ENCODE measurements at regions not wholly inside any gene's neighbourhood (a gene's known extent, or its start where the extent isn't known, plus 50 kb on each side); places are given as distances from the start of the nearest gene placed in this dataset.

- no peak for DNase-seq
Observed at GRCh38 chr4:153140294-153140693, 63.9 kb upstream of the TRIM2 start.

DNA sequence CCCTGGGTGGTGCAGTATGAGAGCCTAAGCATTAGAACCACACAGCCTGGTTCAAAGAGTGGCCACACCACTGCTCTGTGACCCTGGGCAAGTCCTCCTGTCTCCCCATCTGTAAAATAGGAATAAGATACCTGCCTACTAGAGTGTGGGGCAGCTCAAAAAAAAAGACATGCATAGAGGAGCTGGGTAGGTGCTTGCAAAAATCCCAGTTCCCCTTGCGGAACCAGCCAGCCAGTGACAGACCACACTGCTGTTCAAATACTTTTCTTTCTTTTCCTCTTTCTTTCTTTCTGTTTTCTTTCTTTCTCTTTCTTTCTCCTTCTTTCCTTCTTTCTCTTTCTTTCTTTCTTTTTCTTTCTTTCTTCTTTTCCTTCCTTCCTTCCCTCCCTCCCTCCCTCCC is 63.0 kb upstream of the TRIM2 start:
- DNase-seq: no peak

DNA sequence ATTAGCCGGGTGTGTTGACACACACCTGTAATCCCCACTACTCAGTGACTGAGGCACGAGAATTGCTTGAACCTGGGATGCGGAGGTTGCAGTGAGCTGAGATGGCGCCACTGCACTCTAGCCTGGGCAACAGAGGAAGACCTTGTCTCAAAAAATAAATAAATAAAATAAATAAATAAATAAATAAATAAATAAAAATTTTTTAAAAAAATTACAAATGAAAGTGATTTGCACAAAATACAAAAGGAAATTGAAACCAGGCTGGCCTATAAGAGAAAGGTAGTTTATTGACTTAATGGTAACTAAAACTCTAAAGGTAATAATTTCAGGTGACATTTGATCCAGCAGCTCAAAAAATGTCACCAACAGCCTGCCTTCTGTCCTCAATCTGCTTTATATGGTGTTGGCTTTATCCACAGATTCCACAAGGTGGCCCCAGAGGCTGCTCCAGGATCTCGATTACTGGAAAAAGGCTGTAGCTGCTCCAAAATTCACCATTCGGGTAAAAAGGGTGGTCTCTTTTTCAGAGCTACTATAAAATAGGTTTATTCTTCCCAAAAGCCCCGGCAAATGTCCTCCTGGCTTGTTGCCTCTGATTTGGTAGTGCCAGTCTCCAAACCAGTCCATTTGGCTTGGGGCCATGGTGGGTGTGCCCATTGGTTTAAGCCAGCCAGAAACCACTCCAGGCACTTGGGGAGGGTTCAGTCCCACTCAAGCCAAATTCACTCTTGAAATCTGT is 61.4 kb upstream of the TRIM2 start:
- peak; percentile 65 for DNase-seq

- DNase-seq: no peak
Observed at GRCh38 chr4:153143527-153144348, 60.5 kb upstream of the TRIM2 start.

DNA sequence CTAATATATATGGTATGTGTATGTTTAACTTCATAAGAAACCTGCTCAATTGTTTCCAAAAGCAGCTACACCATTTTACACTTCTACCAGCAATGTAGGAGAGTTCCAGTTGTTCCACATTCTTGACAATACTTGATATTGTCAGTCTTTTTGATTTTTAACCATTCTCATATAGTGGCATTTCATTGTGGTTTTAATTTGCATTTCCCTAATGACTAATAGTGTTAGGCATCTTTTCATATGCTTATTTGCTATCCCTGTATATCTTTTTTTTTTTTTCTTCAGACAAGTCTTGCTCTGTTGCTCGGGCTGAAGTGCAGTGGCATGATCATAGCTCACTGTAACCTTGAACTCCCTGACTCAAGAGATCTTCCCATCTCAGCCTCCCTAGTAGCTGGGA is 58.2 kb upstream of the TRIM2 start:
- no peak for DNase-seq

DNA sequence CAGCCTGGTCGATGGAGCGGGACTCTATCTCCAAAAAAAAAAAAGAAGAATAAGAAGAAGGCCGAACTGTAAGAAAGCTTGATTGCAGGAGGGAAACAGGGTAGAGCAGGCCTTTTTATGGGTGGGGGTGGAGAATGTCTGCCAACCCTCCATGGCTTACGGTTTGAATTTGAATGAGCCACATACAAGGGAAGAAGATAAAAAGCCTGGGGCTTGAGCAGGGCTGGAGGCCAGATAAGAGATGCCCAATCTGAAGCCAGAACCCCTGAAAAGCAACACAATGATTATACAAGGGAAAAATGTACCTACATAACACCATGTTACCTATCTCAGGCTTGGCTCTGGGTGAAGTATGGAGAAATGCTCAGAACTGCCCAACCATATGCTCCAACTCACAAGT is 57.3 kb upstream of the TRIM2 start:
- no peak for DNase-seq

- no peak for DNase-seq
Observed at GRCh38 chr4:153148791-153149190, 55.5 kb upstream of the TRIM2 start.

GRCh38 chr4:153151535-153152455 is 52.4 kb upstream of the TRIM2 start:
- peak; percentile 89 for DNase-seq

GRCh38 chr4:153152501-153153338 is 51.5 kb upstream of the TRIM2 start:
- peak; percentile 15 for DNase-seq

GRCh38 chr4:153153339-153153871 is 50.8 kb upstream of the TRIM2 start:
- DNase-seq: peak; percentile 46

GRCh38 chr4:153154007-153154975 is 50.0 kb upstream of the TRIM2 start:
- DNase-seq: peak; percentile 46

Measured in inflammatory macrophage treated with lipopolysaccharide for 4 hours (primary cell).